Activated CD4-positive, alpha-beta T cell treated with anti-CD3 and anti-CD28 coated beads for 24 hours (primary cell): ENCODE measurements at regions not wholly inside any gene's neighbourhood (a gene's known extent, or its start where the extent isn't known, plus 50 kb on each side); places are given as distances from the start of the nearest gene placed in this dataset.
"Not testable (repeated sequence)": the region's sequence is repeated elsewhere in the genome, so short reads cannot be mapped to it uniquely, and the experiment has no call there.

Experiments
- DNase-seq, 2 donors: peaks; one replicate each; pipeline ENCODE4 v3.0.0-alpha.2; 2020; ENCODE audit warnings: low read depth in 2 of 2

GRCh38 chr7:4523873-4524272 lies 158.2 kb upstream of the FOXK1 start:
- DNase-seq, result no peak

GRCh38 chr7:4525884-4526283 lies 156.2 kb upstream of the FOXK1 start:
- no peak for DNase-seq

GRCh38 chr7:4527988-4528636 lies 154.0 kb upstream of the FOXK1 start:
- no peak for DNase-seq

GRCh38 chr7:4531236-4531635 lies 150.9 kb upstream of the FOXK1 start:
- no peak for DNase-seq

DNA sequence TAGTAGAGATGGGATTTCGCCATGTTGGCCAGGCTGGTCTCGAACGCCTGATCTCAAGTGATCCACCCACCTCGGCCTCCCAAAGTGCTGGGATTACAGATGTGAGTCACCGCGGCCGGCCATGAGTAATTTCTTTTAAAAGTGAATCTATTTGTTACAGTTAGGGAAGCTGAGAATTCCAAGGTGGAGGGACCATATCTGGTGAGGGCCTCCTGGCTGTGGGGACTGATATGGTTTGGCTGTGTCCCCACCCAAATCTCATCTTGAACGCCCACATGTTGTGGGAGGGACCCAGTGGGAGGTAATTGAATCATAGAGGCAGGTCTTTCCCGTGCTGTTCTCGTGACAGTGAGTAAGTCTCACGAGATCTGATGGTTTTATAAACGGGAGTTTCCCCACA lies 148.8 kb upstream of the FOXK1 start:
- DNase-seq, result not testable (repeated sequence)

- DNase-seq, result no peak
Measured at GRCh38 chr7:4549681-4550080, 132.4 kb upstream of the FOXK1 start.

DNA sequence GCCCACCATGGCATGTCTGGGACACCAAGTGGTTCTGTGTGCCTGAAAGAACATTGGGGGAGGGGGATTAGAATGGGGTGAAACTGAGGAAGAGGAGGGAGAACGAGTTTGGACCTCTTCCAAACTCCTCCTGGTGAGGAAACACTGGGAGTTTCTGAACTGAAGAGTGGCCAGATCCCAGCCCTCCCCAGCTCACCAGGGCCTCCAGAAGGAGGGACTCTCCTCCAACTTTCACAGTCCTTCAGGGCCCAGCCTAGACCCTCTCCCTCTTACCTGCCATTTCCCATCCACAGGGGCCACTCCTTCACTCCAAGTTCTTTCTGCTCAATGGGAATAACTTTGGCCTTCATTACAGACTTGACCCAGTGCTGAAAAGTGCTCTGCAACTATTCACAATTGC lies 132.0 kb upstream of the FOXK1 start:
- no peak for DNase-seq

DNA sequence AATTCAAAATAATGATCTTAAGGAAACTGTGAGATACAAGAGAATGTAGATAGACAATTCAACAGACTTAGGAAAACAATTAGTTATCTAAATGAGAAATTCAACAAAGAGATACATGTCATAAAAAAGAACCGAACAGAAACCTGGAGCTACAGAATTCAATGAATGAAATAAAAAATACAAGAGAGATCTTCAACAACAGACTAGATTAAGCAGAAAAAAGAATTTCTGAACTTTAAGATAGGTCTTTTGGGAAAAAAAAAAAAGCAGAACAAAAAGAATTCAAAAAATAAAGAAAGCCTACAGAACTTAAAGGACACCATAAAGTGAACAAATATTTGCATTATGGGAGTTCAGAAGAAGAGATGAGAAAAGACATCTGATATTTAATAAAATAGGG lies 129.1 kb upstream of the FOXK1 start:
- DNase-seq, result no peak

DNA sequence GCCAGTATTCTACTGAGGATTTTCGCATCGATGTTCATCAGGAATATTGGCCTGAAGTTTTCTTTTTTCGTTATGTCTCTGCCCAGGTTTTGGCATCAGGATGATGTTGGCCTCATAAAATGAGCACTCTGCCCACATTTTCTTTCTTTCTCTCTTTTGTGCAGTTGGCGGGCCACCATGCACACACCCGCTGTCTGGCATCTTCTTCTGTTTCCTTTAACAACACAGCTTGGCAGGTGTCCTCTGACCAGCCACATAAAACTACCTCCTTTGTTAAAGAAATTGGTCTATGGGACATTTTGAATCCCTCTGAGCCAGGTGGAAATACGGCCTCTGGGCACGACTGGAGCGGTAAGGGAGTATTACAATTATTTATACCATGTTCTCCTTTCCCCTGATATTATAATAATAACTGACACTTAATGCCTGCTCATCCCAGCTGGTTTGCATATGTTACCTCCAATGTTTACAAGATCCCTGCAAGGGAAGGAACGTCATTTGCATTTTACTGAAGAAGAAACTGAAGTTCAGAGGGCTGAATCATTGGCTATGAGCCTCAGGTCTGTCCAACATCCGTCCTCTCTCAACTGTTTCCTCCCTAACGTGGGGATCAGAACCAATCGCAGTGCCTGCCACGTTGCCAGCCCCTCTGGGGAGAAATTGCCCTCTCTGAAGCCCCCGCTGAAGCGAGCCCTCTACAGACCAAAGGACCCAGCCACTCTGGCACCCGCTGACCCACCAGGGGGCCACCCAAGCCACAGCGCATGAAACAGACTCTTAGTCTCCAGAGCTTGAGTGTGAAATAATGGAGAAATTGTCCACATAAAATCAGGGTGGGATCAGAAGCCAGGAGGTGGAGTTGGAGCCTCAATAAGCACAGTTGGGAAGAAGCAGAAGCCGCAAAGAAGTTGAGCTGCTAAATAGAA lies 125.0 kb upstream of the FOXK1 start:
- no peak for DNase-seq

DNA sequence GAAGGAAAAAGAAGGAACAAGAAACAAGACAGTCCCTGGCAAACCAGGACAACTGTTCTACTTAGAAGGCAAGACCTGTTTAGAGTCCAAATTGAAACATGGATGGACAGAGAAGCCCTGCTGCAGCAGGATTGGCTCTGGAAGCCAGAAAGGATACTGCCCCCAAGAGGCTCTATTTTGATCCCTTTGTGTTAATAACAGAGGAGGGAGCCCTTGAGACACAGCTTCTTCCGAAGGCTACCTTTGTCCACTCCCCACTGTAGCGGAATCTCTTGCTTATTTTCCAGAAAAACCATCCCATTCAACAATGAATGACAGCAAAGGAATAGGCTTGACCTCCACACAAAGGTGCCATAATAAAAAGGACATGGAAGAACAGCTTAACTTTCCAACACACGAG lies 120.3 kb upstream of the FOXK1 start:
- DNase-seq, result no peak

DNA sequence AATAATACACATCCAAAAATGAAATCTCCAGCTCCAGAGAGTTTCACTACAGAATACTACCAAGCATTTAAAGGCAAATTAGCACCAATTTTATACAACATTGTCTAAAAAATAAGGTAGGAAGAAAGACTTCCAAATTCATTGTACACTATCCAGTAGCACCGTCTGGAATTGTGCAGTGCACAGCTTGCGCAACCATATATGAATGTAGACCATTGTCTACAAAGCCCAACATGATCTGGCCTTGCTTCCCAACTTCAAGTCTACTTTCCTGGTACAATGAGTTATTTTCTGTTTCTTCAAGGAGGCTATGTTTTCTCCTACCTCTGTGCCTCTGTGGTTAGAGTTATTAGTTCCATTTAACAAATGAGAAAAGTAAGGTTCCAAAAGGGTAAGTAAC lies 115.4 kb upstream of the FOXK1 start:
- DNase-seq, result no peak

- DNase-seq, result no peak
Measured at GRCh38 chr7:4574851-4575250, 107.2 kb upstream of the FOXK1 start.

DNA sequence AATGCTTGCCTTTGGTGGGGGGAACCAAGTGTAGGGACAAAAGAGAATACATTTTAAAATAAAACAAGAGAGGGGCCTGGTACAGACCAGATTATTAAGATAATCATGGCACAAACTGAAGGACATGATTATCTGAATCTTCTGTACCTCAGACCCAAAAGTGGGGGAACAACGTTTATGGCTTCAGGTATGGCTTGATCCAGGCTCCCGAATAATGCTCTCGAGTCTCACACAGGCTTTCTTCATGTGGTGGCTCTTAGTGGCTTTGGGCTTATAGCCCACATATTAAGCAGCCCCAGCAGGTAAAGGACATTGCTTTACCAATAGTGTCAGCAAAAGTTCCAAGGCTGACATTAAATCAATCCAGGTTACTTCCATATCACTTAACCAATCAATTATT lies 106.8 kb upstream of the FOXK1 start:
- DNase-seq, result no peak

- DNase-seq, result no peak
Measured at GRCh38 chr7:4602905-4603842, 78.9 kb upstream of the FOXK1 start.

- DNase-seq, result no peak
Measured at GRCh38 chr7:4603843-4604231, 78.3 kb upstream of the FOXK1 start.

DNA sequence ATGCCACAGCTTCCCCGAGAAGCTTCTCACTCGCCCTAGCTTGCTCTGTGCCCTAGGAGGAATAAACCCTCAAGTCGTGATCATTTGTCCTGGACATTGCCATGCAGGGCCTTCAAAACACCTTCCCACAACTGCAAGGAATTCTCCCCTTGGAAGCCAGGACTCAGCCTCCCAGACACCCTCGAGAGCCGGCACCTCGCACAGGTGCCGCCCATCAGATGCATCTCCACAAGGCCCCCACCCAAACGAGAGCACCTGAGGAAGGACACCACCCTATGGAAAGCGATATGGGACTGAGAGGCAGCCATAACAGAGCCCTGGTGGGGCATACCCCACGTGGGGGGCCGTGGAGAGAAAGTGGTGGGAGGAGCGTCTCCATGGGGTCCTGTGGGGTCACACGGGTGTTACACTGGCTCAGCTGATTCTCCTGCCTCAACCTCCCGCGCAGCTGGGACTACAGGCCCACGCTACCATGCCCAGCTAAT lies 77.6 kb upstream of the FOXK1 start:
- DNase-seq, result no peak

DNA sequence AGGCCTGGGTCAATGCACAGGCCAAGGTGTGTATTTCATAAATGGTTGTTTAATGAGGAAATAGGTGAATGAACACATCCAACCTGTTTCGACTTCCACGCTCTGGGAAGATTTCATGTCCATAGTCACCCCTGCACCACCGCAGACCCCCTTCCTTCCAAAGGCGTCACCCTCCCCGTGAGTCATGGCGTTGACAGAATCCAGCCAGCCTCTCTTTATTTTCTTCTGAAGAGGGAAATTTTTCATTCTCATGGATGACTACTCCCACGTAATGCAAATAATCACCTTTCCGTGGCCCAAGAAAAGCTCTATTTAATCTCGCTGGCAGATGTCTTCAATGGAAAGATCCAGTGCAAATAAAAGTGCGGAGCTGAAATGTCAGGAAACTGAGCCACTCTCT lies 75.3 kb upstream of the FOXK1 start:
- no peak for DNase-seq

GRCh38 chr7:4607311-4607729 lies 74.8 kb upstream of the FOXK1 start:
- DNase-seq, result no peak

- not testable (repeated sequence) for DNase-seq
Measured at GRCh38 chr7:4609576-4609975, 72.5 kb upstream of the FOXK1 start.

DNA sequence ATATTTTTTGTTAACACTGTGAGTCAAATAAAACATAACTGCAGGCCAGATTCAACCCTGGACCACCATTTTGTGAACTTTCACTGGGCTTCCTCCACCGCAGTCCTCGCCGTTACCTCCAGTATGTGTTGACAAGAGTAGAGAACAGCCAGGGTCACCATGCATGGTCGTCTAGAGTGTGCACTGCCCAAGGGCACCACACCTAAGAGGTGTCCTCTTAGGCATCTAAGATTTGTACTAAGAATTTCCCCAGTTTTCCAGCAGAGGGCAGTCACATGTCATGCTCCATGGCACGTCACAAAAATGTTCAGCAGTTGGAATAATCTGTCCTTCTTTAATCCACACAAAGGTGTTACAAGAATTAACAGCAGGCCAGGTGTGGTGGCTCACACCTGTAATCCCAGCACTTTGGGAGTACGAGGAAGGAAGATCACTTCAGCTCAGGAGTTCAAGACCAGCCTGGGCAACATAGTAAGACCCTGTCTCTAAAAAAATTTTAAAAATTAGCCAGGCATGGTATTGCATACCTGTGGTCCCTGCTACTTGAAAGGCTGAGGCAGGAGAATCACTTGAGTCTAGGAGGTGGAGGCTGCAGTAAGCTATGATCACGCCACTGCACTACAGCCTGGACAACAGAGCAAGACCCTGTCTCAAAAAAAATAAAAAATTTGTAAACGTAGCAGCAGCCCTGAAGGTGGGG lies 71.2 kb upstream of the FOXK1 start:
- DNase-seq, result peak in 1 of 2 donors; percentile 53

GRCh38 chr7:4612237-4612636 lies 69.9 kb upstream of the FOXK1 start:
- no peak for DNase-seq
